GM12874 (cell line): ENCODE measurements at regions not wholly inside any gene's neighbourhood (a gene's known extent, or its start where the extent isn't known, plus 50 kb on each side); places are given as distances from the start of the nearest gene placed in this dataset.

Source experiments
- CTCF ChIP-seq: IDR thresholded peaks from 2 replicates; pipeline ENCODE4 v1.5.1; 2011; ENCODE audit warnings: low read depth, mild to moderate bottlenecking, control low read depth, low read length, moderate library complexity; ENCODE audit not compliant: insufficient read depth

DNA sequence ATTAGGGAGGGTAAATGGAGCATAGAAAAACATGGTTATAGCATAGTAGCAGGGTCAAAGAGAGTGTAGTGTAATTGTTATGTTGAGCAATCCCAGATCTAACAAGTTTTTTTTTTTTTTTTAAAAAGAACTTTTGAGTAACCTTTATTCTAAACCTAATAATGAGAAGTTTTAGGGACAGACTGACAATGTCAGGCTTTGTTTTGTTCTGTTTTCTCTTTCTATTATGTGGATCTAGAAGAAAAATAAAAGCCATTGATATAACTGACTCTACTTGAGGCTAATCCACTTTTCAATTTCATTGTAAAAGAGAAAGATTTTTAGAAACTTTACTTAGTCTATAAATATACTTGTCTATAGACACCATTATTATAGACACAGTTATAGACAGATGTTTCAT is 200.0 kb downstream of the FAM170A start:
- no peak for TF ChIP-seq CTCF

- TF ChIP-seq CTCF = no peak
Measured at GRCh38 chr5:119833176-119833575, 203.8 kb downstream of the FAM170A start.

GRCh38 chr5:119840175-119840574 is 210.8 kb downstream of the FAM170A start:
- TF ChIP-seq CTCF = no peak

DNA sequence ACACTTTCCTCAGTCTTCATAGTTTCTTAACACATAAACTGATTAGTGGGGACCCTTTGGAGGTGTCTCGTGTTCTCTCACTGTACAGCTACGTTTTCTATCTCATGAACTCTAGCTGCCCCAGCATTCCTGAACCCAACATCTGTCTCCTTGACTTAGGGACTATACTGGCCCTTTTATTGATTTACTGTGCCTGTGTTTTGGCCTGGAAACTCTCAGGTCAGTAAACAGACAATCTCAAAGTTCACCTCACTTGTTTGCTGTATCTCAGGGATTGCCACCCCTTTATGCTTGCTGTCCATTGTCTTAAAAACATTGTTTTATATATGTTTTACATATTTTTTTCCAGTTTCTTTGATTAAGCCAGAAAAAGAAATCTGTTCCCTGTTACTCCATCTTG is 222.8 kb downstream of the FAM170A start:
- no peak for TF ChIP-seq CTCF

DNA sequence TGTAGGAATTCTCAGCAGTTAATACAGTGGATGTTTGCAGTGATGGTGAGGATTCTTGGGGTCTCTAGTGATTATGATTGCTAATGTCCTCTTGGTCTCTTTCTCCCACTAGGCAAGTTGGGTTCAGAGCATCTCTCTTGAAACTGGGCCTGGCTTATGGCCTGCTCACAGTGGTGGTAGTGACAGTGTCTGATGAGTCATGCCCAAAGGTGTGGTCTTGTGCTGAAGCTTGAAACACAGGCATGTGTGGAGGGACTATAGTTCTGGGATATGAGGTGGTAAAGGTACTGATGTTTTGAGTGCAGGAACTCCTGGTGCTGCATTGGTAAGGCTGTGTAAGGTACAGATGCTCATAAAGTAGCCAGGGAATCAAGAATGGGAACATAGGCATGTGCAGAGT is 231.1 kb downstream of the FAM170A start:
- no peak for TF ChIP-seq CTCF

GRCh38 chr5:119862619-119863018 is 233.3 kb downstream of the FAM170A start:
- TF ChIP-seq CTCF = no peak

DNA sequence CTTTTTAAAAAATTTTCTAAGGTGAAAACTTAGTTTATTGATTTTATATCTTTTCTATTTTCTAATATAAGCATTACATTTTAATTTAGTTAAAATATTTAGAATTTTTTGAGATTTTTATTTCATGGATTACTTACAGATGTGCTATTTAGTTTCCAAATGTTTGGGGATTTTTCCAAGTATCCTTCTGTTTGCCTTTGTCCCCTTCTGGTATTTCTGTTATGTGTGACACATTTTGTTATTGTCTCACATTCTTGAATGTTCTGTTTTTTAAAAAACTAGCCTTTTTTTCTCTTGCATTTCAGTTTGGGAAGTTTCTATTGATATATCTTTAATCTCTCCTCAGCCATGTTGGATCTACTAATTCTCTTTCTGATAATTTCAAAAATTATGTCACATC is 234.9 kb downstream of the FAM170A start:
- no peak for TF ChIP-seq CTCF

- TF ChIP-seq CTCF = no peak
Measured at GRCh38 chr5:119873611-119874010, 244.3 kb downstream of the FAM170A start.
